ENCODE measurements at regions not wholly inside any gene's neighbourhood (a gene's known extent, or its start where the extent isn't known, plus 50 kb on each side); places are given as distances from the start of the nearest gene placed in this dataset.

GRCh38 chrX:123036401-123036800 is 147.7 kb upstream of the GRIA3 start:
- no peak for TF ChIP-seq CTCF (conservative IDR thresholded peaks at IDR 0.05)
- H3K27ac ChIP-seq = peak overlapping the region; percentile 62

GRCh38 chrX:123049071-123049625 is 134.9 kb upstream of the GRIA3 start:
- no peak for TF ChIP-seq CTCF (conservative IDR thresholded peaks at IDR 0.05)

GRCh38 chrX:123060986-123061385 is 123.1 kb upstream of the GRIA3 start:
- TF ChIP-seq CTCF (conservative IDR thresholded peaks at IDR 0.05) = no peak

More at GRCh38 chrX:123049071-123049625, 134.9 kb upstream of the GRIA3 start:
- H3K27ac ChIP-seq = no peak overlapping the region

DNA sequence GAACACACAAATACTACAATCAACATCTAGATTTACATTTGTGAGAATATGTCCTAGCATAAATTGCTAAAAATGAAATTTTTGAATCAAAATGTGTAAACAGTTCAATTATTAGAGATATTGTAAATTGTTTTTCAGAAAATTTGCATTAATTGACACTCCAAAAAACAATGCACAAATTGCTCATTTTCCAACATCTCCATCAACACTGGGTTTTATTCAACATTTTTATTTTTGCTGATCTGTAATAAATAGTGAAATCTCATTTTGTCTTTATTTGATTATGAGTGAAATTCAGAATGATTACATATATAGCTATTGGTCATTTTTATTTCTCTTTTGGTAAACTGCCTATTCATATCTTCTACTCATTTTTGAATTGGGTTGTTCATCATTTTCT is 120.0 kb upstream of the GRIA3 start:
- H3K27ac ChIP-seq = no peak overlapping the region
- TF ChIP-seq CTCF (conservative IDR thresholded peaks at IDR 0.05) = no peak

More at GRCh38 chrX:123060986-123061385, 123.1 kb upstream of the GRIA3 start:
- H3K27ac ChIP-seq = no peak overlapping the region

DNA sequence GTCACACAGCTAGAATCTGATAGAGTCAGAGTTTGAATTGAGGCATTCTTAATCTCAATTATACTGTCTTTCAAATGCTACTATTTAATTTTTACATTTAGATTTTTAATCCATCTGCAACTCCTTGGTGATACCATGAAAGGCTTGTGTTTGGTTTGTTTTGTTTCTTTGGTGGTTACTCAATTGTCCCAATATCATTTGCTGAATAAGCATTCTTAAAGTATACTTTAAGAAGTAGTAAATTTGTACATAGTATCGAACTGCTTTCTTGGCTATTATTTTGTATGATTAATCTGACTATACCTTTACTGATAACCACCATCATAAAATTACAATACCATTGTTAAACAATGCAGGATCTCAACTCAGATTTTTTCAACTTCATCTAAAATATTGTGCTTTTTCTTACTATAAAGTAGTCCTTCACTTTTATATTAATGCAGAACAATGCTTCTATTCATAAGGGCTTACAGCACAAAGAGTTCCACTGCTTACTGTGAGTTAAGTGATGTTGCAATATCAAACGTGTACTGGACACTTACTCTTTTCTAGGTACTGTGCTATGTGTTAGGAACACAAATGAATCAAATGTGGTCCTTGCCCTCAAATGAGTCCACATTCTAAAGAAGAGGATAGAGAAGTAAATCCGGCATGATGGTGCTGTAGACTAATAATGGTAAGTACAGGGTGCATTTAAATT is 111.2 kb upstream of the GRIA3 start:
- no peak overlapping the region for H3K27ac ChIP-seq
- TF ChIP-seq CTCF (conservative IDR thresholded peaks at IDR 0.05) = no peak

- H3K27ac ChIP-seq = no peak overlapping the region
- TF ChIP-seq CTCF (conservative IDR thresholded peaks at IDR 0.05) = no peak
These were observed 108.0 kb upstream of the GRIA3 start for GRCh38 chrX:123075947-123076561.

DNA sequence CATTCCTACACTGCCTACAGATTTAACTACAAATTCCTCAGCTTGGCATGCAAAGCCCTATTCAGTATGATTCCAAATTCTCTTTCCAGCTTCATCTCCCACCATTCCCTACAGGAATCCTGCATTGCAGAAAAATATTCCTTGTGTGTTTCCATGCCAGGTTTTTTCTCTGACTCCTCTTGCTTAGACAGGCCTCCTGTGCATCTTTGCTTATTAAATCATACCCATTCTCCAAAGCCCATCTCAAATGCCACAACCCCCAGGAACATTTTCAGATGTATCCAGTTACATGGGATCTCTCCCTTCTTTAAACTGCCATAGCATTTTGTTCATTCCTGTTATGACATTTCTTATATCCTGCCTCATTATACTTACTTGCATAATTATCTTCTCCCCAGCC is 106.4 kb upstream of the GRIA3 start:
- no peak overlapping the region for H3K27ac ChIP-seq
- no peak for TF ChIP-seq CTCF (conservative IDR thresholded peaks at IDR 0.05)
